ENCODE measurements at regions not wholly inside any gene's neighbourhood (a gene's known extent, or its start where the extent isn't known, plus 50 kb on each side); places are given as distances from the start of the nearest gene placed in this dataset.

GRCh38 chr10:61346796-61347413 is 106.3 kb downstream of the TMEM26 start:
- Mint-ChIP-seq H3K4me1 (ENCODE audit: low read depth) (no peaks in the 10 kb centered on the region), H3K4me3 (ENCODE audit: unreplicated experiment) (no peak overlapping the region), H3K27ac (ENCODE audit: unreplicated experiment) (no peak overlapping the region), H3K27me3 (ENCODE audit: low read depth) (peaks cover 9% of the 10 kb centered on the region), H3K36me3 (ENCODE audit: low read depth) (no peaks in the 10 kb centered on the region), H3K9me3 (ENCODE audit: low read depth) (no peaks in the 10 kb centered on the region)
- DNase-seq (ENCODE audit: low spot score): no peak
- no peak for TF ChIP-seq CTCF (IDR thresholded peaks at IDR 0.05)

GRCh38 chr10:61343796-61344195 is 109.4 kb downstream of the TMEM26 start:
- no peak for DNase-seq (ENCODE audit: low spot score)
- H3K27me3 Mint-ChIP-seq (ENCODE audit: low read depth): peaks cover 4% of the 10 kb centered on the region
- no peak overlapping the region for H3K4me3 Mint-ChIP-seq (ENCODE audit: unreplicated experiment)
- no peaks in the 10 kb centered on the region for H3K9me3 Mint-ChIP-seq (ENCODE audit: low read depth)
- H3K36me3 Mint-ChIP-seq (ENCODE audit: low read depth): no peaks in the 10 kb centered on the region
- H3K4me1 Mint-ChIP-seq (ENCODE audit: low read depth): no peaks in the 10 kb centered on the region
- no peak for TF ChIP-seq CTCF (IDR thresholded peaks at IDR 0.05)
- H3K27ac Mint-ChIP-seq (ENCODE audit: unreplicated experiment): no peak overlapping the region

- H3K4me1 Mint-ChIP-seq (ENCODE audit: low read depth): no peaks in the 10 kb centered on the region
- no peaks in the 10 kb centered on the region for H3K9me3 Mint-ChIP-seq (ENCODE audit: low read depth)
- no peak for TF ChIP-seq CTCF (IDR thresholded peaks at IDR 0.05)
- no peaks in the 10 kb centered on the region for H3K36me3 Mint-ChIP-seq (ENCODE audit: low read depth)
- DNase-seq (ENCODE audit: low spot score): no peak
- H3K27ac Mint-ChIP-seq (ENCODE audit: unreplicated experiment): no peak overlapping the region
- H3K4me3 Mint-ChIP-seq (ENCODE audit: unreplicated experiment): no peak overlapping the region
- H3K27me3 Mint-ChIP-seq (ENCODE audit: low read depth): peaks cover 4% of the 10 kb centered on the region
Measured at GRCh38 chr10:61342858-61343572, 110.2 kb downstream of the TMEM26 start.

- Mint-ChIP-seq H3K36me3 (ENCODE audit: low read depth) (no peaks in the 10 kb centered on the region), H3K4me3 (ENCODE audit: unreplicated experiment) (no peak overlapping the region), H3K27ac (ENCODE audit: unreplicated experiment) (no peak overlapping the region), H3K27me3 (ENCODE audit: low read depth) (peaks cover 2% of the 10 kb centered on the region), H3K4me1 (ENCODE audit: low read depth) (no peaks in the 10 kb centered on the region), H3K9me3 (ENCODE audit: low read depth) (no peaks in the 10 kb centered on the region)
- no peak for DNase-seq (ENCODE audit: low spot score)
- TF ChIP-seq CTCF (IDR thresholded peaks at IDR 0.05): no peak
Measured at GRCh38 chr10:61341008-61341407, 112.2 kb downstream of the TMEM26 start.

- Mint-ChIP-seq H3K4me3 (ENCODE audit: unreplicated experiment) (no peak overlapping the region), H3K9me3 (ENCODE audit: low read depth) (no peaks in the 10 kb centered on the region), H3K4me1 (ENCODE audit: low read depth) (no peaks in the 10 kb centered on the region), H3K27ac (ENCODE audit: unreplicated experiment) (no peak overlapping the region), H3K36me3 (ENCODE audit: low read depth) (no peaks in the 10 kb centered on the region), H3K27me3 (ENCODE audit: low read depth) (peaks cover 2% of the 10 kb centered on the region)
- no peak for TF ChIP-seq CTCF (IDR thresholded peaks at IDR 0.05)
- no peak for DNase-seq (ENCODE audit: low spot score)
Measured at GRCh38 chr10:61338146-61338545, 115.0 kb downstream of the TMEM26 start.

Data from chondrocyte (in vitro differentiated cells).